ENCODE measurements at regions not wholly inside any gene's neighbourhood (a gene's known extent, or its start where the extent isn't known, plus 50 kb on each side); places are given as distances from the start of the nearest gene placed in this dataset.

- TF ChIP-seq CREB1 (IDR thresholded peaks at IDR 0.05; ENCODE audit: low read depth) (no peak), TAF1 (IDR thresholded peaks at IDR 0.05; ENCODE audit: low read depth) (no peak), FOXM1 (IDR thresholded peaks at IDR 0.05; ENCODE audit: borderline replicate concordance, low read depth) (no peak), YY1 (IDR thresholded peaks at IDR 0.05; ENCODE audit: low read depth) (no peak), TEAD4 (IDR thresholded peaks at IDR 0.05) (no peak), EGR1 (IDR thresholded peaks at IDR 0.05) (no peak), TCF12 (IDR thresholded peaks at IDR 0.05; ENCODE audit: low read depth) (no peak), EP300 (IDR thresholded peaks at IDR 0.05; ENCODE audit: borderline replicate concordance) (no peak), MAX (IDR thresholded peaks at IDR 0.05) (no peak), ZBTB7A (IDR thresholded peaks at IDR 0.05; ENCODE audit: low read depth) (no peak), REST (IDR thresholded peaks at IDR 0.05; ENCODE audit: low read depth) (no peak), NFIC (IDR thresholded peaks at IDR 0.05) (no peak), CEBPB (IDR thresholded peaks at IDR 0.05) (no peak)
These were observed 152.5 kb upstream of the PEX5L start for GRCh38 chr3:180189310-180189648.

GRCh38 chr3:180196658-180197057, 159.9 kb upstream of the PEX5L start:
- TF ChIP-seq CREB1 (IDR thresholded peaks at IDR 0.05; ENCODE audit: low read depth) (no peak), MAX (IDR thresholded peaks at IDR 0.05) (no peak), FOXM1 (IDR thresholded peaks at IDR 0.05; ENCODE audit: borderline replicate concordance, low read depth) (no peak), TCF12 (IDR thresholded peaks at IDR 0.05; ENCODE audit: low read depth) (no peak), EP300 (IDR thresholded peaks at IDR 0.05; ENCODE audit: borderline replicate concordance) (no peak), RAD21 (IDR thresholded peaks at IDR 0.05; ENCODE audit: low read depth) (no peak), YY1 (IDR thresholded peaks at IDR 0.05; ENCODE audit: low read depth) (no peak), NFIC (IDR thresholded peaks at IDR 0.05) (no peak), USF1 (IDR thresholded peaks at IDR 0.05) (no peak), TAF1 (IDR thresholded peaks at IDR 0.05; ENCODE audit: low read depth) (no peak)

- TF ChIP-seq TEAD4 (IDR thresholded peaks at IDR 0.05) (no peak), EGR1 (IDR thresholded peaks at IDR 0.05) (no peak), EP300 (IDR thresholded peaks at IDR 0.05; ENCODE audit: borderline replicate concordance) (no peak), REST (IDR thresholded peaks at IDR 0.05; ENCODE audit: low read depth) (no peak), NFIC (IDR thresholded peaks at IDR 0.05) (no peak), FOXM1 (IDR thresholded peaks at IDR 0.05; ENCODE audit: borderline replicate concordance, low read depth) (no peak), ZBTB7A (IDR thresholded peaks at IDR 0.05; ENCODE audit: low read depth) (no peak), TCF12 (IDR thresholded peaks at IDR 0.05; ENCODE audit: low read depth) (no peak), TAF1 (IDR thresholded peaks at IDR 0.05; ENCODE audit: low read depth) (no peak), CEBPB (IDR thresholded peaks at IDR 0.05) (no peak), CREB1 (IDR thresholded peaks at IDR 0.05; ENCODE audit: low read depth) (no peak), RAD21 (IDR thresholded peaks at IDR 0.05; ENCODE audit: low read depth) (no peak), YY1 (IDR thresholded peaks at IDR 0.05; ENCODE audit: low read depth) (no peak), MAX (IDR thresholded peaks at IDR 0.05) (no peak), USF1 (IDR thresholded peaks at IDR 0.05) (no peak)
These were observed 162.8 kb upstream of the PEX5L start for GRCh38 chr3:180199417-180199995.

GRCh38 chr3:180215866-180216265, 179.1 kb upstream of the PEX5L start:
- TF ChIP-seq EP300 (IDR thresholded peaks at IDR 0.05; ENCODE audit: borderline replicate concordance), result no peak
- no peak for TF ChIP-seq MAX (IDR thresholded peaks at IDR 0.05)
- TF ChIP-seq USF1 (IDR thresholded peaks at IDR 0.05), result no peak
- no peak for TF ChIP-seq CEBPB (IDR thresholded peaks at IDR 0.05)
- no peak for TF ChIP-seq YY1 (IDR thresholded peaks at IDR 0.05; ENCODE audit: low read depth)
- no peak for TF ChIP-seq TEAD4 (IDR thresholded peaks at IDR 0.05)
- no peak for TF ChIP-seq TAF1 (IDR thresholded peaks at IDR 0.05; ENCODE audit: low read depth)
- no peak for TF ChIP-seq CREB1 (IDR thresholded peaks at IDR 0.05; ENCODE audit: low read depth)
- no peak for TF ChIP-seq EGR1 (IDR thresholded peaks at IDR 0.05)
- no peak for TF ChIP-seq REST (IDR thresholded peaks at IDR 0.05; ENCODE audit: low read depth)
- no peak for TF ChIP-seq TCF12 (IDR thresholded peaks at IDR 0.05; ENCODE audit: low read depth)
- no peak for TF ChIP-seq FOXM1 (IDR thresholded peaks at IDR 0.05; ENCODE audit: borderline replicate concordance, low read depth)
- no peak for TF ChIP-seq ZBTB7A (IDR thresholded peaks at IDR 0.05; ENCODE audit: low read depth)
- TF ChIP-seq NFIC (IDR thresholded peaks at IDR 0.05), result no peak
- no peak for TF ChIP-seq RAD21 (IDR thresholded peaks at IDR 0.05; ENCODE audit: low read depth)

Data from Ishikawa (cell line).